ENCODE measurements at regions not wholly inside any gene's neighbourhood (a gene's known extent, or its start where the extent isn't known, plus 50 kb on each side); places are given as distances from the start of the nearest gene placed in this dataset.
"Not testable (repeated sequence)": the region's sequence is repeated elsewhere in the genome, so short reads cannot be mapped to it uniquely, and the experiment has no call there.

- not testable (repeated sequence) for TF ChIP-seq EZH2 (IDR thresholded peaks at IDR 0.05; ENCODE audit: borderline replicate concordance, low read length); CTCF (conservative IDR thresholded peaks at IDR 0.05 in 1 of 2, IDR thresholded peaks at IDR 0.05 in 1 of 2; ENCODE audit: extremely low read depth in 1 of 2, insufficient read depth in 1 of 2, low read depth in 1 of 2, low read length in 2 of 2)
Observed at GRCh38 chr15:85254961-85255360, 125.4 kb upstream of the AKAP13 start.
